Dendritic cell treated with granulocyte-macrophage colony-stimulating factor and Interleukin-4, amounts not matched to agents 40 ng/mL and 50 ng/mL, for 4 days (primary cell): ENCODE measurements at regions not wholly inside any gene's neighbourhood (a gene's known extent, or its start where the extent isn't known, plus 50 kb on each side); places are given as distances from the start of the nearest gene placed in this dataset.

Source experiments
- H3K27ac Mint-ChIP-seq: one replicate; pipeline ENCODE4 v1.8.0; 2022; ENCODE audit warnings: mild to moderate bottlenecking, mixed read lengths
- H3K27me3 Mint-ChIP-seq: one replicate; pipeline ENCODE4 v1.8.0; 2022; ENCODE audit warnings: mild to moderate bottlenecking, mixed read lengths
- H3K36me3 Mint-ChIP-seq: one replicate; pipeline ENCODE4 v1.8.0; 2022; ENCODE audit warnings: low read depth, mixed read lengths
- H3K4me1 Mint-ChIP-seq: one replicate; pipeline ENCODE4 v1.8.0; 2022; ENCODE audit warnings: low read depth, mixed read lengths
- H3K4me3 Mint-ChIP-seq: one replicate; pipeline ENCODE4 v1.8.0; 2022; ENCODE audit warnings: mild to moderate bottlenecking, moderate library complexity, mixed read lengths
- H3K9me3 Mint-ChIP-seq: one replicate; pipeline ENCODE4 v1.8.0; 2022; ENCODE audit warnings: mixed read lengths
- intact Hi-C: fragments of 100-400 bp; cut with micrococcal nuclease; formaldehyde crosslinking; loops from one replicate; pipeline ENCODE4 v1.15.0; 2022

- Mint-ChIP-seq H3K4me3 (no peak overlapping the region), H3K36me3 (no peaks in the 10 kb centered on the region), H3K27me3 (no peaks in the 10 kb centered on the region), H3K27ac (no peak overlapping the region), H3K4me1 (no peaks in the 10 kb centered on the region), H3K9me3 (no peaks in the 10 kb centered on the region)
- intact Hi-C loops = no loop called here
Measured at GRCh38 chr1:106802181-106802580, 254.3 kb upstream of the PRMT6 start.

DNA sequence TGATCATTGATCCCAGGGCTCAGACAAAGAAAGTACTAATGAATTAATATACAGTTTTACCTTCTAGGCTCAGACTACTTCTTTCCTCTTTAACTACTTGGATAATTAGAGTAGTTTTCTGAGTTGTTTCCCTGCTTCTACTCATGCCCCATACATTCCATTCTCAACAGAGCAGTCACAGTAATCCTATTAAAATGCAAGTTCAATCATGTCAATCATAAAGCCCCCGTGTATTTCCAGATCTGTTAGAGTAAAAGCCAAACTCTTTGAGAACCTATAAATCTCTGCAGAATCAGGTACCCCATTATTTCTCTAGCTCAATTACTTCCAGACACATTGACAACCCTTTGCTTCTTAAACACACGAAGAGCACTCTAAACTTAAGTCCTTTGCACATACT is 242.1 kb upstream of the PRMT6 start:
- intact Hi-C loops = no loop called here
- Mint-ChIP-seq H3K27me3 (no peaks in the 10 kb centered on the region), H3K9me3 (peaks cover 24% of the 10 kb centered on the region), H3K27ac (no peak overlapping the region), H3K36me3 (no peaks in the 10 kb centered on the region), H3K4me1 (no peaks in the 10 kb centered on the region), H3K4me3 (no peak overlapping the region)

DNA sequence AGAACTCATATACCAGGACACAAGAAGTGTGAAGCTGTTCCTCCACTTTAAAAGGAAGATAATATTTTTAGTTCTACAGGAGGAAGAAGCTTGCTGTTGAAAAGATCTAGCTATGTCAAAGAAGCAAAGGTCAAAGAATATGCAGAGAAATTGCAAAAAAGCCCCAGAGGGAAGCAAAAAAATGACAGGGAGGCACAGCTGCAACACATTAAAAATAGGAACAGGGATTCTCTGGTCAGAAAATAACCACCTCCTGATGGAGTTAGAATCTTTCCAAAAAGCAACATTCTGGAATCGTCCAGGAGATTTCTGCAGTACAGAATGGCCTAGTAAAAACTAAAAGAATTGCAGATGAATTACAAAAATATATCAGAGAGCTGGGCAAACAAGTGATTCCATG is 238.9 kb upstream of the PRMT6 start:
- no peak overlapping the region for H3K4me3 Mint-ChIP-seq
- no peaks in the 10 kb centered on the region for H3K36me3 Mint-ChIP-seq
- peaks cover 2% of the 10 kb centered on the region for H3K9me3 Mint-ChIP-seq
- no peaks in the 10 kb centered on the region for H3K4me1 Mint-ChIP-seq
- H3K27ac Mint-ChIP-seq = no peak overlapping the region
- intact Hi-C loops = no loop called here
- no peaks in the 10 kb centered on the region for H3K27me3 Mint-ChIP-seq

- Mint-ChIP-seq H3K36me3 (no peaks in the 10 kb centered on the region), H3K27me3 (no peaks in the 10 kb centered on the region), H3K4me3 (no peak overlapping the region), H3K27ac (no peak overlapping the region), H3K9me3 (peaks cover 6% of the 10 kb centered on the region), H3K4me1 (no peaks in the 10 kb centered on the region)
- intact Hi-C loops = no loop called here
Measured at GRCh38 chr1:106831511-106831910, 225.0 kb upstream of the PRMT6 start.

DNA sequence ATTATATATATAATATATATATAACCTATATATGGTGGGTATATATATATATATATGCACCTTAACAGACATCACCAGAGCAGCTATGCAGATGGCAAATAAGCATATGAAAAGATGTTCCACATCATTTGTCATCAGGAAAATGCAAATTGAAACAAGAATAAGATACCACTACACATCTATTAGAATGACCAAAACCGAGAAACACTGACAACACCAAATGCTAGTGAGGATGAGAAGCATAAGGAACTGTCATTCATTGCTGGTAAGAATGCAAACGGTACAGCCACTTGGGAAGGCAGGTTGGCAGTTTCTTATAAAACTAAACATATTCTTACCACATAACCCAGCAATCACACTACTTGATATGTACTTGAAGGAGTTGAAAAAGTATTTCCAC is 219.8 kb upstream of the PRMT6 start:
- Mint-ChIP-seq H3K4me3 (no peak overlapping the region), H3K9me3 (peaks cover 6% of the 10 kb centered on the region), H3K27ac (no peak overlapping the region), H3K27me3 (no peaks in the 10 kb centered on the region), H3K4me1 (no peaks in the 10 kb centered on the region), H3K36me3 (no peaks in the 10 kb centered on the region)
- intact Hi-C loops = no loop called here

GRCh38 chr1:106843518-106843917 is 213.0 kb upstream of the PRMT6 start:
- Mint-ChIP-seq H3K9me3 (peaks cover 9% of the 10 kb centered on the region), H3K27ac (no peak overlapping the region), H3K36me3 (no peaks in the 10 kb centered on the region), H3K4me1 (no peaks in the 10 kb centered on the region), H3K27me3 (no peaks in the 10 kb centered on the region), H3K4me3 (no peak overlapping the region)
- intact Hi-C loops = no loop called here

- H3K4me1 Mint-ChIP-seq = no peaks in the 10 kb centered on the region
- H3K27ac Mint-ChIP-seq = no peak overlapping the region
- no peaks in the 10 kb centered on the region for H3K27me3 Mint-ChIP-seq
- intact Hi-C loops = no loop called here
- no peaks in the 10 kb centered on the region for H3K36me3 Mint-ChIP-seq
- H3K4me3 Mint-ChIP-seq = no peak overlapping the region
- H3K9me3 Mint-ChIP-seq = peaks cover 9% of the 10 kb centered on the region
Measured at GRCh38 chr1:106846656-106847055, 209.8 kb upstream of the PRMT6 start.

DNA sequence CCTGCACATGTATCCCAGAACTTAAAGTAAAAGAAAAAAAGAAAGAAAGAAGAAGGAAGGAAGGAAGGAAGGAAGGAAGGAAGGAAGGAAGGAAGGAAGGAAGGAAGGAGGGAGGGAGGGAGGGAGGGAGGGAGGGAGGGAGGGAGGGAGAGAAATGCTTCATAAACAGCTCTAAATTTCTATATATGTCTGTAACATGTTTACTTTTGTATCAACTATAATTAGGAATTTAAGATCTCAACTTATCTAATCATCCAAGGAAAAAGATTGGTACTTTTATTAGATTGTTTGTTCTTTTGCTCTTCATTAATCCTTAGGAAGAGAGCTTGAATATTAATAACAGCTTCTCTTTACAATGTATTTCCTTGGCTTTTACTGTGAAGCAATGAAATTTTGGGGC is 195.4 kb upstream of the PRMT6 start:
- intact Hi-C loops = no loop called here
- Mint-ChIP-seq H3K4me3 (no peak overlapping the region), H3K9me3 (peaks cover 27% of the 10 kb centered on the region), H3K27me3 (no peaks in the 10 kb centered on the region), H3K36me3 (no peaks in the 10 kb centered on the region), H3K4me1 (no peaks in the 10 kb centered on the region), H3K27ac (no peak overlapping the region)

- Mint-ChIP-seq H3K27me3 (no peaks in the 10 kb centered on the region), H3K36me3 (no peaks in the 10 kb centered on the region), H3K27ac (no peak overlapping the region), H3K4me3 (no peak overlapping the region), H3K9me3 (peaks cover 27% of the 10 kb centered on the region), H3K4me1 (no peaks in the 10 kb centered on the region)
- intact Hi-C loops = no loop called here
Measured at GRCh38 chr1:106868828-106869227, 187.6 kb upstream of the PRMT6 start.

DNA sequence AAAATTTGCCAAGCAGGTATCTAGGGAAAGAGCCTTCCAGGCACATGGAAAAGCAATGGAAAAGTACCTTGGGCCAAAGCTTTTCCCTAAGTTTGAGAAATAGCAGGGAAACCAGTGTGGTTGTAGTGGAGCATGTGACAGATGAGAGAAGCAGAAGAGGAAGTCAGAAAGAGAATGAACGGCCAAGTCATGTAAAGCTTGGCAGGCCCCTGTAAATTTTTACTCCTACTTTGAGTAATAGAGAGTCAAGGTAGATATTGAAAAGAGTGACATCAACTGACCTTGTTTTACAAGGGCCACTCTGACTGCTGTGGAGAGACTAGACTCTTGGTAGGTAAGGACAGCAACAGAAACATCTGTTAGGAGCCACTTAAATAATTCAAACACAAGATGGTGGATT is 180.9 kb upstream of the PRMT6 start:
- peaks cover 15% of the 10 kb centered on the region for H3K9me3 Mint-ChIP-seq
- no peak overlapping the region for H3K27ac Mint-ChIP-seq
- intact Hi-C loops = no loop called here
- no peaks in the 10 kb centered on the region for H3K4me1 Mint-ChIP-seq
- no peaks in the 10 kb centered on the region for H3K27me3 Mint-ChIP-seq
- H3K4me3 Mint-ChIP-seq = no peak overlapping the region
- H3K36me3 Mint-ChIP-seq = no peaks in the 10 kb centered on the region

DNA sequence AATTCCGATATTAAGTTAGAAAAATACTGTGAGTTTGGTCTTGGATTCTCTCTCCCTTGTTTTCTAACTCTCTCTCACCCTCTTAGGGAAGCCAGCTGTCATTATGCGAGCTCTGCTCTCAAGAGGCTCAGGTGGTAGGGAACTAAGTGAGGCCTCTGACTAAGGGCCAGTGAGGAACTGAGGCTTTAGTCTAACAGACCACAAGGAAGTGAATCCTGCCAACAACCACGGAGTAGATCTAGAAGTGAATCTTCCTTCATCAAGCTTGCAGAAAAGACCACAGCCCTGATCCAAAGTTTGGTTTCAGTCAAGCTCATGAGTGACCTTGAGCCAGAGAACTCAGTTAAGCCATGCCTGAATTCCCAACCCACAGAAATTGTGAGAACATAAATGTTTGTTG is 180.1 kb upstream of the PRMT6 start:
- Mint-ChIP-seq H3K9me3 (peaks cover 9% of the 10 kb centered on the region), H3K27ac (no peak overlapping the region), H3K36me3 (no peaks in the 10 kb centered on the region), H3K4me1 (no peaks in the 10 kb centered on the region), H3K27me3 (no peaks in the 10 kb centered on the region), H3K4me3 (no peak overlapping the region)
- intact Hi-C loops = no loop called here

DNA sequence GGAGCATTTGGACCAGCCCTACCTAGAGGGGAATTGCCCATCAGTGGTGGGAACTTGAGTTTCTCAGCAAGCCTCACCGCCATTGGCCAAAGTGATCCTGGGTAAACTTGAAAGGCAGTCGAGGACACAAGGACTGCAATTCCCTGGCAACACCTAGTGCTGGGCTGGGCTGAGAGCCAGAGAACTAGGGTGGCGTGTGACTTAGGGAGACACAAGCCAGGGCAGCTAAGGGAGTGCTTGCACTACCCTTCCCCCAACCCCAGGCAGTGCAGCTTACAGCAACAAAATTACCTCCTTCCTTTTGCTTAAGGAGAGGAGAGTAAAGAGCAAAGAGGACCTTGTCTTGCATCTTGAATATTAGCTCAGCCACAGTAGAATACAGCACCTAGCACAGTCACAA is 176.9 kb upstream of the PRMT6 start:
- intact Hi-C loops = no loop called here
- no peaks in the 10 kb centered on the region for H3K36me3 Mint-ChIP-seq
- no peak overlapping the region for H3K27ac Mint-ChIP-seq
- H3K9me3 Mint-ChIP-seq = no peaks in the 10 kb centered on the region
- no peak overlapping the region for H3K4me3 Mint-ChIP-seq
- H3K27me3 Mint-ChIP-seq = no peaks in the 10 kb centered on the region
- H3K4me1 Mint-ChIP-seq = no peaks in the 10 kb centered on the region

DNA sequence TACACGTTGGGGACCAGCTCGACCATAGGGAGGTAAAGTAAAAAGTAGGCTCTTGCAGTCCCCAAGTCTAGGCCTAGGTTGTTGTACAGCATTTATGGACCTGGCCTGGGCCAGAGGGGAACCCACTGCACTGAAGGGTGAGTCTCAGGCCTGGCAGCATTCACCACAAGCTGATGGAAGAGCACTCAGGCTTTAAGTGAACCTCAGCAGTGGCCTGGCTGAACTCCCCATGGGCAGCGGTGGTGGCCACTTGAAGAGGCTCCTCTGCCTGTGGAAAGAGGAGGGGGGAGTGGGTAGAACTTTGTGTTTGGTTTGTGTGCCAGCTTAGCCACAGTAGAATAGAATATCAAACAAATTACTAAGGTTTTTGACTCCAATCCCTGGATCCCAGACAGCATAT is 176.2 kb upstream of the PRMT6 start:
- Mint-ChIP-seq H3K36me3 (no peaks in the 10 kb centered on the region), H3K27me3 (no peaks in the 10 kb centered on the region)
- intact Hi-C loops = no loop called here

DNA sequence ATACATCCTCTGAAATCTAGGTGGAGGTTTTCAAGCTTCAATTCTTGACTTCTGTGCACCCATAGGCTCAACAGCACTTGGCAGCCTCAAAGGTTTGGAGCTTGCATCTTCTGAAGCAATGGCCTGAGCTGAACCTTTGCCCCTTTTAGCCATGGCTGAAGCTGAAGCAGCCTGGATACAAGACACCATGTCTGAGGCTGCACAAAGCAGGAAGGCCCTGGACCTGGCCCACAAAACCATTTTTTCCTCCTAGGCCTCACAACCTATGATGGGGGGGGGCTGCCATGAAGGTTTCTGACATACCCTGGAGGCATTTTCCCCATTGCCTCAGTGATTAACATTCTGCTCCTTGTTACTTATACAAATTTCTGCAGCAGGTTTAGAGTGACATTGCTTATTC is 173.3 kb upstream of the PRMT6 start:
- no peaks in the 10 kb centered on the region for H3K9me3 Mint-ChIP-seq
- no peaks in the 10 kb centered on the region for H3K27me3 Mint-ChIP-seq
- H3K36me3 Mint-ChIP-seq = no peaks in the 10 kb centered on the region
- no peaks in the 10 kb centered on the region for H3K4me1 Mint-ChIP-seq
- no peak overlapping the region for H3K4me3 Mint-ChIP-seq
- intact Hi-C loops = no loop called here
- H3K27ac Mint-ChIP-seq = no peak overlapping the region

More for the DNA sequence above, 176.2 kb upstream of the PRMT6 start:
- H3K27ac Mint-ChIP-seq = no peak overlapping the region
- no peaks in the 10 kb centered on the region for H3K9me3 Mint-ChIP-seq
- no peak overlapping the region for H3K4me3 Mint-ChIP-seq
- H3K4me1 Mint-ChIP-seq = no peaks in the 10 kb centered on the region

DNA sequence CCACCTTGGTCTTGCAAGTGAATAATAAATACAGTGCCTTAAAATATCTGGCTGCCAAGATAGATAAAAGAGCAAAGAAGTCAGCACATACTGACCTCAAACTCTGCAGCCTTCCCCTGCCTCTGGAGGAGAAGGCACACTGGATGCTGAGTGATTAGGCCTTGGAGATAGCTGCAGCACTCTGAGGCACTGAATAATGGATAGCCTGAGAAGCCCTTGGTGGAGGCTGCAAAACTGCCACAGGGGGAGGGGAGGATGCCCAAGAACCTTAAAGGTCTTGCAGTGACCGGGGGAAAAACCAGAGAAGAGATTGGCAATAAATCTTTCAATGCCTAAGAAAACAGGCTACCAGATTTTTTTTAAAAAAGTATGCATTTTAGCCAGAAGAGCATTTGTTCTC is 167.4 kb upstream of the PRMT6 start:
- peaks cover 8% of the 10 kb centered on the region for H3K9me3 Mint-ChIP-seq
- no peak overlapping the region for H3K4me3 Mint-ChIP-seq
- intact Hi-C loops = no loop called here
- H3K27ac Mint-ChIP-seq = no peak overlapping the region
- no peaks in the 10 kb centered on the region for H3K27me3 Mint-ChIP-seq
- no peaks in the 10 kb centered on the region for H3K4me1 Mint-ChIP-seq
- no peaks in the 10 kb centered on the region for H3K36me3 Mint-ChIP-seq

DNA sequence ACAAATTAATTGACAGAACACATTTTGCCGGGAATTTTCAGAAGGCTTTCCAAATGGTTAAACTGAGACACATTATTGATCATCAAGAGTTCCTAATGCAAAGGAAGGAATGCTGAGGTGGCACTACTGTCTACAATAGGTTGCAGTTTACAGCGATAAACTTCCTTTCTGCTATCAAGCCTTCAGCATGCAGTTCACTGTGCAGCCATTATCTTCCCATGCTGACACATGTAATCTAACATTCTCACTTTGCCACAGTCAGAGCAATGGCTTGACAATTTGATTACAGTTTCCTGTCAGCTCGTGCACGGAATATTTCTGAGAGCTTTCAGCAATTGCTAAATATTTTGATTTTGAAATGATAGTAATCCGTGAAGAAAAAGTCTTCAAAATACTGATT is 166.9 kb upstream of the PRMT6 start:
- no peak overlapping the region for H3K4me3 Mint-ChIP-seq

More for the DNA sequence above, 166.9 kb upstream of the PRMT6 start:
- H3K27me3 Mint-ChIP-seq = no peaks in the 10 kb centered on the region
- intact Hi-C loops = no loop called here
- H3K36me3 Mint-ChIP-seq = no peaks in the 10 kb centered on the region
- peaks cover 8% of the 10 kb centered on the region for H3K9me3 Mint-ChIP-seq
- H3K4me1 Mint-ChIP-seq = no peaks in the 10 kb centered on the region
- H3K27ac Mint-ChIP-seq = no peak overlapping the region
